Activated CD4-positive, alpha-beta T cell treated with anti-CD3 and anti-CD28 coated beads, Interleukin-2, amount 50 U/mL, for 16 hours (primary cell): ENCODE measurements at regions not wholly inside any gene's neighbourhood (a gene's known extent, or its start where the extent isn't known, plus 50 kb on each side); places are given as distances from the start of the nearest gene placed in this dataset.

Source experiments
- DNase-seq: peaks from one replicate; pipeline ENCODE4 v3.0.0-alpha.2; 2020

DNA sequence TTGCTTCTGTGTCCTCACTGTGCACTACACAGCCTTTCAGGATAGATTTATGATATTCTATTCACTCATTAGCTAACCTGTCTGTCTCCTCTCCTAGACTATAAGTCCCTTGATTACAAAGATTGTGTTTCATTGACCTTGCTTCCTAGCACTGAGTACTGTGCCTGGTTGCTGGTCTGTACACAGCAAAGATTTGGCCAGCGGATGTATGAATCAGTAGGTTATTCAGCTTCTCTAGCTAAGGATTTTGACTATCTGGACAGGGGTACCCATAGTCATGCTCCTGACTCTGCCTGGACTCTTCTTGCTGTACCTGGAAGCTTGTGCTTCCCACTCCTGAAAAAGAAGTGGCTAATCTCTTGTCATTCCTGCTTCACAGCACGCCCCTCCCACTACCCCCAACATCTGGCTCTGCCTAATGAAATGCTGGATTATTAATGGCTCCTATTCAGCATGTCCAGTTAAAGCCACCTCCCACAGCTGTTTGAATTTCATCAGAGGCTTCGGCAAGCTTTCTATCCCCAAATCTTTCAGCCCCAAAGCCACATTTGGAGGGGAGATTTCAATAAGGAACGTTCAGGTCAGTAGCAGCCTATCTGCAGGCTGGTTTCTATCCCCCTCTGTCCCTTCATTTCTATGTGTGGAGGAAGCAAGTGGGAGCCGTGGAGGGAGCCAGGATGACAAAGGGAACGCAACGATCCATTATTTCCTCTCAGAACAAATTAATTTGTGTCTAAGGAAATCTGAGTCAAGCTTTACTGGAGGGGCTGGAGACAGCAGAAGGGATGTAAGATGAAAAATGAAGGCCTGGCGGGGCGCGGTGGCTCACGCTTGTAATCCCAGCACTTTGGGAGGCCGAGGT is 64.8 kb upstream of the PPM1J start:
- no peak for DNase-seq

GRCh38 chr1:112778137-112778536 is 63.0 kb upstream of the PPM1J start:
- DNase-seq = no peak

GRCh38 chr1:112776688-112777087 is 61.6 kb upstream of the PPM1J start:
- no peak for DNase-seq

- DNase-seq = no peak
These were observed 57.6 kb upstream of the PPM1J start for GRCh38 chr1:112772781-112773180.

DNA sequence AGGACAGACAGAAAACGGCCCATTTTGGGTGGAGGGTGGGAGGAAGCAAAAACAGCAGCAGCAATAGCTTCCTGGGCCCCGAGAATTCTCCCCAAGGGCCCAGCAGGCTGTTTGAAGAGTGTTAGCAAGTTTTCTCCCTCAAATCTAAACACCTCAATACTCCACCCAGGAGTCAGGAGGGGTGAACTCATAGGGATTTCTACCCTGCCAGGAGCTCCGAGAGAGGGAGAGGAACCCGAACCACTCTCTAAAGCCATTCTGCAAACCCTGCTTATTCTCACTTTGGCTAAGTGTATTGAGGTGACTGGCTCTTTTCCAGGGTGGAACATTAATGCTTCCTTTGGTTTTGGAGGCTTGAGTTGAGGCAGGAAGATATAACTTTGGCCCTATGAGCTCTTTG is 55.6 kb upstream of the PPM1J start:
- DNase-seq = no peak

- no peak for DNase-seq
These were observed 54.5 kb upstream of the PPM1J start for GRCh38 chr1:112769611-112770010.

- no peak for DNase-seq
These were observed 52.5 kb upstream of the PPM1J start for GRCh38 chr1:112767646-112768045.
